MM.1S (cell line): ENCODE measurements at regions not wholly inside any gene's neighbourhood (a gene's known extent, or its start where the extent isn't known, plus 50 kb on each side); places are given as distances from the start of the nearest gene placed in this dataset.

ENCODE experiments used
- DNase-seq: peaks from one replicate; pipeline ENCODE4 v3.0.0-alpha.2; 2015
- H2AFZ ChIP-seq: fragments of 300-600 bp; sonication (generic); 2 replicates; pipeline ENCODE4 v1.6.0; 2016; ENCODE audit warnings: antibody characterized with exemption, low read length
- H3F3A ChIP-seq: fragments of 300-600 bp; sonication (generic); 2 replicates; pipeline ENCODE4 v1.6.1; 2016; ENCODE audit warnings: mild to moderate bottlenecking, antibody characterized with exemption, low read length, moderate library complexity, mixed read lengths; ENCODE audit not compliant: insufficient read depth
- H3K27ac ChIP-seq: fragments of 300-600 bp; sonication (generic); 2 replicates; pipeline ENCODE4 v1.5.1; 2016; ENCODE audit warnings: mild to moderate bottlenecking, low read length
- H3K27me3 ChIP-seq: fragments of 300-600 bp; sonication (generic); replicated peaks from 2 replicates; pipeline ENCODE4 v1.6.0; 2016; ENCODE audit warnings: low read length; ENCODE audit not compliant: insufficient read depth
- H3K36me3 ChIP-seq: fragments of 300-600 bp; sonication (generic); replicated peaks from 2 replicates; pipeline ENCODE4 v1.6.1; 2016; ENCODE audit warnings: mild to moderate bottlenecking, low read length, mixed read lengths; ENCODE audit not compliant: insufficient read depth
- H3K4me1 ChIP-seq: fragments of 300-600 bp; sonication (generic); 2 replicates; pipeline ENCODE4 v1.6.1; 2016; ENCODE audit warnings: low read length, mixed read lengths
- H3K4me2 ChIP-seq: fragments of 300-600 bp; sonication (generic); 2 replicates; pipeline ENCODE4 v1.6.0; 2016; ENCODE audit warnings: low read depth, low read length
- H3K4me3 ChIP-seq: fragments of 300-600 bp; sonication (generic); 2 replicates; pipeline ENCODE4 v1.5.1; 2016; ENCODE audit warnings: low read length, mixed read lengths
- H3K79me2 ChIP-seq: fragments of 300-600 bp; sonication (generic); 2 replicates; pipeline ENCODE4 v1.6.1; 2016; ENCODE audit warnings: mixed run types, low read length, mixed read lengths
- H3K9ac ChIP-seq: fragments of 300-600 bp; sonication (generic); 2 replicates; pipeline ENCODE4 v1.6.1; 2016; ENCODE audit warnings: low read length, mixed read lengths
- H3K9me2 ChIP-seq: fragments of 300-600 bp; sonication (generic); replicated peaks from 2 replicates; pipeline ENCODE4 v1.6.1; 2016; ENCODE audit warnings: mild to moderate bottlenecking, low read length, mixed read lengths; ENCODE audit not compliant: insufficient read depth
- H3K9me3 ChIP-seq: fragments of 300-600 bp; sonication (generic); replicated peaks from 2 replicates; pipeline ENCODE4 v1.6.1; 2016; ENCODE audit warnings: mild to moderate bottlenecking, low read length, mixed read lengths; ENCODE audit not compliant: insufficient read depth
- H4K20me1 ChIP-seq: fragments of 300-600 bp; sonication (generic); 2 replicates; pipeline ENCODE4 v1.6.1; 2016; ENCODE audit warnings: mild to moderate bottlenecking, low read length, moderate library complexity, mixed read lengths; ENCODE audit not compliant: insufficient read depth
- EZH2 ChIP-seq: fragments of 300-600 bp; sonication (generic); optimal IDR thresholded peaks from 2 replicates; pipeline ENCODE3; 2017; ENCODE audit warnings: low read depth, mild to moderate bottlenecking, antibody characterized with exemption, low read length, mixed read lengths
- EZH2phosphoT487 ChIP-seq: fragments of 300-600 bp; sonication (generic); IDR thresholded peaks from 2 replicates; pipeline ENCODE4 v1.6.1; 2018; ENCODE audit warnings: antibody characterized with exemption, low read length
- TF ChIP-seq, protein P1 (sequence below): fragments of 300-600 bp; sonication (generic); IDR thresholded peaks from 2 replicates; pipeline ENCODE4 v1.5.1; 2016; ENCODE audit warnings: antibody characterized with exemption, low read length, mixed read lengths

DNA sequence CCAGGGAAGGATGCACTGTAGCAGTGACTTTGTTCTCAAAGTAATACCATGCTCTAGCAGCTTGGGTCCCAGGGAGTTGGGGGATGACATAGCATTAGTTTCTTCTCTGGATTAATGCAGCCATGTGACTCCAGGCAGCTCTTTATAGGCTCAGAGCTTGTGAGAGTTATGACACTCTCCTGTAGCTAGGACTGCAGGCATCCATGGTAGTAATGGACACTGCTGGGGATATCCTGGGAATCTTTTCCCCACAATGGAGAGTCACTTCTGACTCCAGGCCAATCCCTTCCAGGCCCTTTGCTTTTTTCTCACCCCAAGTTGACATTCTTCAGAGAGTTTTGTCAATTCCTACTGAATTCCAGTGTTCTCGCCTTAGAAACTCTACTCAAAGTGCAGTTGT is 270.9 kb downstream of the COG6 start:
- no peak overlapping the region for H3K9ac ChIP-seq
- H3K79me2 ChIP-seq, result no peaks in the 10 kb centered on the region
- no peaks in the 10 kb centered on the region for H3K9me2 ChIP-seq
- H4K20me1 ChIP-seq, result no peaks in the 10 kb centered on the region
- no peak for DNase-seq
- H3K4me2 ChIP-seq, result no peak overlapping the region
- peaks cover 12% of the 10 kb centered on the region; the same call in 1 of the 2 replicates for H3F3A ChIP-seq
- H2AFZ ChIP-seq, result no peak overlapping the region
- H3K36me3 ChIP-seq, result no peaks in the 10 kb centered on the region
- H3K27me3 ChIP-seq, result no peaks in the 10 kb centered on the region
- H3K4me1 ChIP-seq, result peaks cover 12% of the 10 kb centered on the region
- TF ChIP-seq EZH2phosphoT487, result no peak
- TF ChIP-seq, protein P1, sequence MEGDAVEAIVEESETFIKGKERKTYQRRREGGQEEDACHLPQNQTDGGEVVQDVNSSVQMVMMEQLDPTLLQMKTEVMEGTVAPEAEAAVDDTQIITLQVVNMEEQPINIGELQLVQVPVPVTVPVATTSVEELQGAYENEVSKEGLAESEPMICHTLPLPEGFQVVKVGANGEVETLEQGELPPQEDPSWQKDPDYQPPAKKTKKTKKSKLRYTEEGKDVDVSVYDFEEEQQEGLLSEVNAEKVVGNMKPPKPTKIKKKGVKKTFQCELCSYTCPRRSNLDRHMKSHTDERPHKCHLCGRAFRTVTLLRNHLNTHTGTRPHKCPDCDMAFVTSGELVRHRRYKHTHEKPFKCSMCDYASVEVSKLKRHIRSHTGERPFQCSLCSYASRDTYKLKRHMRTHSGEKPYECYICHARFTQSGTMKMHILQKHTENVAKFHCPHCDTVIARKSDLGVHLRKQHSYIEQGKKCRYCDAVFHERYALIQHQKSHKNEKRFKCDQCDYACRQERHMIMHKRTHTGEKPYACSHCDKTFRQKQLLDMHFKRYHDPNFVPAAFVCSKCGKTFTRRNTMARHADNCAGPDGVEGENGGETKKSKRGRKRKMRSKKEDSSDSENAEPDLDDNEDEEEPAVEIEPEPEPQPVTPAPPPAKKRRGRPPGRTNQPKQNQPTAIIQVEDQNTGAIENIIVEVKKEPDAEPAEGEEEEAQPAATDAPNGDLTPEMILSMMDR, result no peak
- TF ChIP-seq EZH2, result no peak
- no peaks in the 10 kb centered on the region for H3K9me3 ChIP-seq
- no peak overlapping the region for H3K27ac ChIP-seq
- no peak overlapping the region for H3K4me3 ChIP-seq

DNA sequence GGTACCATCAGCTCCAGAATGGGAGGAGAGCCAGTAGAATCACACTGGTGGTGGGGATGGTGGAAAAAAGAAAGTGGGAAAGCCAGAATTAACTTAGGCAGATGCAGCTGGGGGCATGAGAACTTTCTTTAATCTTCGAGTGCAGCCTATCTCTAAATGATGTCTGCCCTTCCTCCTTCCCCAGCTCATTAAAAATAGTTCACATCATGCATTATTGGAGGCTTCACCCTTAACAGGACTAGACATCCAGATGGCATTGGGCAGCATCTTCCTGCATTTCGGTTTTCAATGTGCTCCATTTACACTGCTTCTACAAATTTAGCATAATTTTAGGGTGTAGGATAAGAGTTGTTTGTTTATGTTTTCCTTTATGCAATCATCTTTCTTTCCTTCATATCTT is 272.8 kb downstream of the COG6 start:
- Histone ChIP-seq H3K27ac (no peak overlapping the region), H3K4me1 (peaks cover 16% of the 10 kb centered on the region), H3K9me2 (no peaks in the 10 kb centered on the region), H3K9me3 (no peaks in the 10 kb centered on the region), H3K4me2 (no peak overlapping the region), H3K27me3 (no peaks in the 10 kb centered on the region), H3K9ac (no peak overlapping the region), H3K4me3 (no peak overlapping the region), H3K79me2 (no peaks in the 10 kb centered on the region), H3K36me3 (no peaks in the 10 kb centered on the region), H4K20me1 (no peaks in the 10 kb centered on the region), H2AFZ (no peak overlapping the region), H3F3A (peaks cover 12% of the 10 kb centered on the region; the same call in 1 of the 2 replicates)
- no peak for DNase-seq
- TF ChIP-seq EZH2 (no peak), EZH2phosphoT487 (no peak)
- TF ChIP-seq, protein P1, result no peak

DNA sequence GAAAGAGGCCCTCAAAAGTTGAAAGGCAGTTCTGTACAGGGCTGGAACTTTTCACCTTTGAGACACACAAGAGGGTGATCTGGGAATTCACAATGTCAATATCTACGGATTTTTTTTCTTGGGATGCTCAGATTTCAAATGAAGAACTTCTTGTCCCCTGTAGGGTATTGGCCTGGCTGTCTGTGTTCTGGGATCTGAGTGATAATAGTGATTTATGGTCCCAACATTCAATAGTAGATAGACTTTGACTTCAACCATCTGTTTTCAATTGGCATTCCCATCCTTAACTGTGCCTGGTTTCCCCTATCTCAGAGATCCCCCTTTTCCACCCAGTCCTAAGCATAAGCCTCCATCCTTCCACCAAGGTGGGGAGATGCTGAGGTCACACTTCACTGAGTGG is 274.1 kb downstream of the COG6 start:
- Histone ChIP-seq H3K4me3 (peak overlapping the region; percentile 41; the same call in 1 of the 2 replicates), H3K4me1 (peaks cover 16% of the 10 kb centered on the region), H3K4me2 (peak overlapping the region; percentile 77)

More for the DNA sequence above, 274.1 kb downstream of the COG6 start:
- Histone ChIP-seq H2AFZ (peak overlapping the region; percentile 48; the same call in 1 of the 2 replicates), H3K27ac (peak overlapping the region; percentile 68; the same call in 1 of the 2 replicates), H3F3A (peaks cover 12% of the 10 kb centered on the region; the same call in 1 of the 2 replicates), H3K36me3 (no peaks in the 10 kb centered on the region), H3K27me3 (no peaks in the 10 kb centered on the region), H3K9ac (no peak overlapping the region), H3K79me2 (no peaks in the 10 kb centered on the region), H3K9me2 (no peaks in the 10 kb centered on the region), H4K20me1 (no peaks in the 10 kb centered on the region), H3K9me3 (no peaks in the 10 kb centered on the region)
- DNase-seq, result no peak
- TF ChIP-seq EZH2, result no peak
- TF ChIP-seq, protein P1, result no peak
- no peak for TF ChIP-seq EZH2phosphoT487
